ENCODE measurements at regions not wholly inside any gene's neighbourhood (a gene's known extent, or its start where the extent isn't known, plus 50 kb on each side); places are given as distances from the start of the nearest gene placed in this dataset.

DNA sequence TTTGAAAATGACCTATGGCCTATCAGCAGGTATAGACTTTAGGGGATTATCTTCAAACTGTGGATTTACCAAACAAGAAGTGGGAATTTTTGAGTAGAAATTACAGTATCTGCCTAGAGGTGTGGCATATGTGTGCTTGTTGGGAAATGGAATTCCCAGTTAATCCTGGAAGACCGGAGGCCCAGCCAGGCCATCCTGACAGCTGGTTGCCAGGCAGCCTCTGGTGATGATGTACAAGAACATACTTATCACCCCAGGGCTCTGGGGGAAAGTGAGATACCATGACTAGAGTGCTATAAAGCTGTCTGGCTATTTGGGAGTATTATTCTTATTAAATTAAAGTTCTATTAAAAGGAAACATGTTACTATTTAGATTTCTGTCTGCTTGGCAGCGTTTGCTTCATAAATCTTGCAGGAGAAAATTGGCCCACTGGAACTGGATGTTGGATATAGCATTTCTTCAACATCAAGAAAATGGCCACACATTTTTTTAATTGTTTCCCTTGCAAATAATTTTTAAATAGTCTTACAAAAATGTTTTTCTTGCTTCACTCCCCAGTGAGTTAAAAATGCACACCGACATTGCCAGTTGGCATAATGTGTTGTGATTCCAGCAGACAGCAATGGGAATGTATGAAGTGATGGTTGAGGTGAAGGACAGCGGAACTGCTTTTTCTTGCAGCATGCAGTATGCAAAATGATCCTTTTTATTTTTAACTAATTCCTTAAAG lies 187.8 kb downstream of the MYLK4 start:
- DNase-seq: peak; percentile 20

DNA sequence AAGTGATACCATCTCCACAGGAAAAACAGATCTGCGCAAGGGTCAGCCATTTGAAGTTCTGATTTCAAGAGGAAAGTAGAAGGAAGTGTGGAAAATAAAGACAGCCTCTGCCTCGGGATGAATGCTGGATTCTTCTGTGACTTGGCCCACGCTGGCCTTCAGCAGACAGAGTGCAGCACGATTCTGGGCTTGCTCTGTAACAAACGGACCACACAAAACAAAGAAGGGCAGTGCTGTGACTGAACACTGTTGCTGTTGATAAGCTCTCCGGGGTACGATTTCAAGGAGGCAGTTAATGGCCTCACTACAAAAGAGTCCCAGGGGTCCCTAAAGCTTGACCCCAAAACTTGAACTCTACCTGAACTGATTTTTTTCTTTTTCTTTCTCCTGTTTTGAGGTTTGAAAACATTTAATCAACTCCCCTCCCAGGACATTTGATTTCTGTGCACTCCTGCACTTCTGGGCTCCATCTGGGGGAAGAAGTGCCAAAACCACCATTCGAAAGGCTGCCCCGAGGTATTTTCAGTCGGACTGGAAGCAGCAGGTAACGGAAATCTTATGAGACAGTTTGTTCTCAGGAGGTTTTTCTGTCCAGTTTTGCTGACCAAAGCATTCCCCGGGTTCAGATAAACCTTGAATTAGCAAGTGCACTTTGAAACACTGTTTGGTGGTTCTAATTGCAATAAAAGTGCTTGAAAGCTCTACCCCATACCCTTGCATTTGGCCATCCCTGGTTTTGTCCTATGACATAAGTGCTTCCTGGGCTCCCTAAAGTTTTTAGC lies 189.6 kb downstream of the MYLK4 start:
- no peak for DNase-seq

DNA sequence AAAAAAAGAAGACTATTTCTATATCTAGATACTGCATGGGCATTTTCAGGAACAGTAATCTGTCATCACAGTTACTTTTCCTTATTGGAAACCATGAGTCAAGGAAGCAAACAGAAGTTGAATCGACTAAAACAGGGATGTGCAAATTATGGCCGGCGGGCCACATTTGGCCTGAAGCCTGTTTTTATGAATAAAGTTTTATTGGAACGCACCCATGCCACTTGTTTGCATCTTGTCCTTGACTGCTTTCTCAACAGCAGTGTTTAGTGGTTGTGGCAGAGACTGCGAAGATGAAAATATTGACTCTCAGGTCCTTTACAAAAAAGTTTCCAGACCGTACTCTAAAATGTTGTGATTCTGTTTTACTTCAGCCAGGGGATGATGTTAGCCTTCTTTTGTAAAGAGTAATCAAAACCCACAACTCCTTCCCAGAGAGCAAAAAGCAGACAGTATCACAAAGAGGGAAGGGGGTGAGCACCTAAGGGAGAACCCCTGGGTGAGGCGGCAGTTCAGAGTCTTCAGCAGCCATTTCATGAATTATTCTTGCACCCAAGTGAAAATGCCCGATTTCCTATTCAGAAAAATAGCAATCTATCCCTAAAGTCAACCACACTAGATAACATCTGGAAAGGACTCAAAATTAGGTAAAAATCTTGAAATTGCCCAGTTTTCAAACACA lies 190.4 kb downstream of the MYLK4 start:
- DNase-seq: no peak

DNA sequence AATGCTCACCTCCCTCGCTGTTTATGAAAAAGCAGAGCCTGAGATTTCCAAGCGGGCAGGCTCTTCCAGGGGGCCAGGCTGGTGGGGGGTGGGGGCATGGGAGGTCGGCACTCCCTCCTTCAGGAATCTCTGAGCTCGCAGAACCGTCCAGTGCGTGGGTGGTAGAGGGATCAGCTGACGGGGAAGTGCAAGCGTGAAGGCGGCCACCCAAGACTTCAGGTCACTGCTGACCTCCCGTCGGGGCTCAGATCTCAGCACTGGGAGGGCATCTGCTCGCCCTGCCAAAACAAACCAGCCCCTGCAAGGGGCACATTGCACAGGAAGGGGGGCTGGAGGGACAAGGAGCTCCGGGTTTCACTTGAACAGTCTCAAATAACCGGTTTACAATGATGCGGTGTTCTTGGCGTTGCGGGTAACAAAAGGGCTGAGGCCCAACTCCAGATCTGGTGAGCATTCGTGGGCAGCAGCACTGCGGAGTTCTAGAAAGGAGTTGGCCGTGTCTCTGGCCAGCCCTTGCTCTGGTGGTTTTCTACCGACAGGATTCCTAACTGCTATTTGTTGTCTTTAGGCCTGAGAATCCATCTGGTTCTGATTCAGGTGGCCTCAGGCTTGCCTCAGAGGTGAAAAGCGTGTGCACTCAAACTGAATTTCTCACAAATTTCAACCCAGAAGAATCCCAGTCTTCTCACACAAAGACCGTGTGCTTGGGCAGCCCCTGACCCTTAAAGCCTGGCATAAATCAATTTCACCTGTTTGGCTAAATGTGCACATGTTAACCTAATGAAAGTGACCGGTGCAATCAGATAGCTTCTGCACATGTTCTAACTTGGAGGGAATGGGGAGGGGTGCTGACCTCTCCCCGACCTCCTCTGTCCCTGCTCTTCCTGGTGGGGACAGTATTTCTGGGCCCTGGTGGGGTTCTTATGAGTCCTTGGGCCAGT lies 191.6 kb downstream of the MYLK4 start:
- DNase-seq: no peak

DNA sequence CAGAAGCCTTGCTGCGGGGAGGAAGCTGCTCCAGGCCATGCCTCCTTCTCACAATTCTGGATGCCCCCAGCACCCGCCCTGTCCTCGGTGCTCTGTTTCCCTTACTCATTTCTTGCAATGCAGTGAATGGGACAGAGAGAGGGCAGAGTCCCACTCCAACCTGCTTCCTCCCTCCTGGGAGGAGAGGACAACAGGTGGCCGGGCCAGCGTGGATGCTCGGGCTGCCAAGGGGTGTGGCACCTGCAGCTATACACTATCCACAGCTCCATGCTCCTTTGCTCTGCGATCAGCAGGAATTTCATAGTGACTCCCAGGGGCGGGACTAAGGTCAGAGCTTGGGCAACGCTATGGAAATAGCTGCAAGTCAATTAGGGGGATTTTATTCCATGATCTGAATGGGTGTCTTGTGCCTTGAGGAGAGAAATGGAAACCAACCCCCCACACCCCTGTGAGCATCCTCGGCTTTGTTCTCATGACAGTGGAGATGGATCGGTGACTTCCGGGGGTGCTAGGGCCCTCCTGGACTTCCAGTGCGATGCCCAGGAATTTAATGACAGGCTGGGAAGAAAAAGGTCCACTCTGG lies 192.5 kb downstream of the MYLK4 start:
- no peak for DNase-seq

DNA sequence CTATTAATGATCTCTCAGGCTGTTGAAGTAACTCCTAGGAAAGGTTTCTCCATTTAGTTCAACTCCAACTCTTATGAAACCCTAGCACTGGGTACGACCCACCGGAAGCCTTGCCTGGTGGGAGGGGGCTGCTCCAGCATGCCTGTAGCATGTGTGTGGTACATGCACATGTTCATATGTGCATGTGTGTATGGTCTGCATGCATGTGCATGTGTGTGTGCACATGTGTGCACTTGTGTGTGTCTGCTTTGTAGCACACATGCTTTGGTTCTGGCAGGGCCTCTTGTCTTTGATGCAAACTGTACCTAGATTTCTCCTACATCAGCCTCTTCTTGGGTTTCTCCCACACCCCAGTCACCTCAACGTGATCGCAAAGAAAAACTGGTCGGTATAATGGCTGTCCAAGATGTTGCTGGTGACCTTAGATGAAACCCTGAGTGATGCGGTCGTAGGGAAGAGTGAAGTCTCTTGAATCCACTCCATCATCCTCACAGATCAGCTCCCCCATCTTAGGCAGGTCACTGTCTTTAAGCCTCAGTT lies 193.5 kb downstream of the MYLK4 start:
- no peak for DNase-seq

DNA sequence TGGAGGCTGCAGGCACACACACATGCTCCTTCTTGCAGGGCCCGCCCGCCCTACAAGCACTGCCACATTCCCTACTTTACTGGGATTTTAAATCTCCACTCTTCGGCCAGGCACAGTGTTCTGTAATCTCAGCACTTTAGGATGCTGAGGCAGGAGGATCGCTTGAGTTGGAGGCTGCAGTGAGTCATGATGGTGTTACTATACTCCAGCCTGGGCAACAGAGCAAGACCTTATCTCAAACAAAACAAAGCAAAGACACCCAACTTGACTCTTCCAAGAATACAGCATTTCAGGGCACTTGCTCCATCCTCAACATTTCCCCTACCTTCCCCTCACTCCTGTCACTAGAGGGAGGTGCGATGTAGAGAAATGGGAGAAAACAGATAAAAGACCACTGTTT lies 194.0 kb downstream of the MYLK4 start:
- DNase-seq: no peak

DNA sequence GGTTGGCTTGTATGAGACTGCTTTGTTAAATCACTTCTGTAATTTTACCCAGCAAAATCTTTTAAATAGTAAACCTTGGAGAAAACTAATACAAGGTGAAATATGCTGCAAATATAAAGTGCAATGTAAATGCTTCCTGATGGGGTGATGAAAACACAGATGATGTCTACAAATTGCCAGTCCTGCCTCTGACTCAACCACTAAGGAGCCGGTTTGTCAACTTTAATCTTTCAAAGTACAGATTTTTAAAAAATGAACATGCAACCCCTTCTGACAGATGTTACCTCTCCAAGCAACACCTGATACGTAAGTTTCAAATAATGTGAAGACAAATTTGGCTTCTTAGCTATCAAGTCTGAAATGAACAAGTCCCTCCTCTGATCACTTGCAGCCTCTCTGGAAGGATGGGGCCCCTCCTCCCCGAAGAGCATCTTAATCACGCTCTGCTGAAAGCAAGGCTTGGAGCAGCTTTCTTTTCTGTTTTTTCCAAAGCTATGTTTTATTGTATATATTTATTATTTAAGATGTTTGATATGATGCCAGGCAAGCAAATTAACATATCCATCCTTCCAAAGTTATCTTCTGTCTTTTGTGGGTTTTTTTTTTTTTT lies 196.0 kb downstream of the MYLK4 start:
- no peak for DNase-seq

DNA sequence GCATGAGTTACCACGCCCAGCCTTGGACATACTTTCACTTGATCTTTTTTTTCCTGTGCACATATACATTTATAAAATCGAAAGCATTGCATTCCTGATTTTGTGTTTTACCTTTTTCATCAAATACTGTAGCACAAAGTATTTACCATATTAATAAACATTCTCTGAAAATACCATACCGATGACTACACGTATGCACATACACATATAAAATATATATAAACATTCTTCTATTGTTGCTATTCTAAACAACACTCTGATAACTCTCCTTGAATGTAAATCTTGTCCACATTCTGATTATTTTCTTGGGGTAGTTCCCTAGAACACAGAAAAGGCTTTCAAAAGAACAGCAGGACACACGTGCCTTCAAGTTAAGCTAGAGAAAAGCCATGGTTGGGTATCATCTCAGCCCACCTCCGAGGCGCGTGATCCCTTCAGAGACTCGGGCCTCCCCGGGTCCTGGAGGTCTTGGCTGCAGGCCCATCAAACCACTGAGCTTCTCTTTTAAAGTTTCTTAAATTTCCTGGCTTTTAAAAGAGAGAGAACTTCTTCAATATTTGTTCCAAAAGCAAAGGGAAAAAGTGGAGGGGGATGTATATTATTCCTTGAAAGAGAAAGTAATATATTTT lies 198.1 kb downstream of the MYLK4 start:
- DNase-seq: no peak

DNA sequence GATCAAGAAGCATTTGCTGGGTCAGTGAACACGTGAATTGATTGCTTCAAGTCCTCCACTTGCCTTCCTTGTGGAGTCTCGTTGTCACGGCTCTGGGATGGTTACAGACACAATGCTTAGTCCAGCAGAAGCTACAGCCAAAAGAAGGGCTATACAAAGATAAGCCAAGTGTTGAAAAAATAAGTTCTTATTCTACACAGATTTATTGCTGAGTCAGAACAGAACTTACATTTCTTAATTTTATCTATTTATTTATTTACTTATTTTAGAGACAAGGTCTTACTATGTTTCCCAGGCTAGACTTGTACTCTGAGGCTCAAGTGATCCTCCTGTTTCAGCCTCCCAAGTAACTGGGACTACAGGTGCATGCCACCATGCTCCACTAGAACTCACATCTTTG lies 199.0 kb downstream of the MYLK4 start:
- no peak for DNase-seq

DNA sequence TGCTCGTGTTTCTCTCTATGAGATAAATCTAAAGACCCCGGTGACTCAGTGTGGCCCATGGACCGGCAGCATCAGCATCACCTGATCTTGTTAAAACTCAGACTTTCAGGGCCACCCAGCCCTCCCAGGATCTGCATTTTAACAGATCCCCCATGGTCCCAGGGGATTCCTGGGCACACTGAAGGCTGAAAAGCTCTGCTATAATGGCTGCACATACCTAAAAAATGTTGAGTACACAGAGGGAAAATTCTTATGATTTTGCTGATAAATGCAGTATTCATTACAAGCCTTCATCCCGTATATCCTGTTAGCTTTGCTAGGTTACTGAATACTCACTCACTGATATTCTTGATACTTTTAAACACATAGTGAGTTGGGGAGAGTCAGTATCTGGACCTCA lies 200.5 kb downstream of the MYLK4 start:
- no peak for DNase-seq

DNA sequence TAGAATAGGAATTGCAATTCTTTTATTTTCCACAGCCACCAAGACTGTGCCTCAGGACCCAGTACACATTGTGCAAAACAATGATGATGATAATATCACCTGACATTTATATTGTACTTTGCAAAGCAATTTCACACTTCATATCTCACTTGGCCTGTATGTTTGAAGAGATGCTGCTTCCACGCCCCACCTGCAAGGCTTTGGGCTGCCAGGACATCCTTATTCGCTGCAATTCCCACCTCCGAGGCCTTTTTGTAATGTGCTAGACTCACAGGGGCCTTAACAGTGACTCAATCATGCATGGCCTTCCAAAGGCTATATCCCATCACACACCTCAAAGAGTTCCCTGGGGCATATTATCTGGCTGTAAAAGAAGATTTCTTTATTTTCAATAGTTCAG lies 200.9 kb downstream of the MYLK4 start:
- DNase-seq: no peak

DNA sequence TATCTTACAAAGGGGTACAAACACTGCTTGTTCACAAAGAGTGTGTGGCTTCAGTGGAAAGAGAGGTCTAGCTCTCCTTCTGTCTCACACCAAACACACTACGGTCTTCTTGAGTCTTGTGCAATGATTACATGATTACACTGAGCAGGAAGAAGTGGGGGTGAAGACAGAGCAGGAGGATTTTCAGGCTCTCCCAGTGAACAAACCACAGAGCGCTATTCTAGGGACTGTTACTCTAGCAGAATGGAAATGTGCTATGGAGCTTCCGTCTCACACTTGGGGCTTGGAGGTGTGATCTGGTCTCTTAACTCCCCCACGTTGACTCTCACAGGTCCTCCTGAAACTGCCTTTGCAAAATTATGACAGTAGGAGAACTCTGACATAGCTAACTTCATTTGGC lies 203.4 kb downstream of the MYLK4 start:
- DNase-seq: no peak

DNA sequence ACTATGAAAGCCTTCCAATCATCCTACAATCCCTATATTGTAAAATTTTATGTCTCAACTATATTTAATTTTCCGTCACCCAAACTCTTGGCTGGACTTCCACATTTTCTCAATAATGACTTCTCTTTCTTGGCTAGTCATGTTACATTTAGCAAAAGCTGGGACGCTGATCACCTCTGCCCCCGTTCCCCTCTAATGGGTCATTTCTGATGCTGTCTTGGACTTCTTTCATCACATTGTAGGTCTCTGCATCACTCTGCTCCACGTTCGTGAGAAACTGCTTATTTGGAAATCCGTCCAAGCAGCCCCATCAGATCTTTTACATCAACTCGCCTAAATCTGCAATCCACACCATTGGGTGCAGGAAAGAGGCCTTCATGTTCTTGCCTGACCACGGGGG lies 203.8 kb downstream of the MYLK4 start:
- DNase-seq: no peak

DNA sequence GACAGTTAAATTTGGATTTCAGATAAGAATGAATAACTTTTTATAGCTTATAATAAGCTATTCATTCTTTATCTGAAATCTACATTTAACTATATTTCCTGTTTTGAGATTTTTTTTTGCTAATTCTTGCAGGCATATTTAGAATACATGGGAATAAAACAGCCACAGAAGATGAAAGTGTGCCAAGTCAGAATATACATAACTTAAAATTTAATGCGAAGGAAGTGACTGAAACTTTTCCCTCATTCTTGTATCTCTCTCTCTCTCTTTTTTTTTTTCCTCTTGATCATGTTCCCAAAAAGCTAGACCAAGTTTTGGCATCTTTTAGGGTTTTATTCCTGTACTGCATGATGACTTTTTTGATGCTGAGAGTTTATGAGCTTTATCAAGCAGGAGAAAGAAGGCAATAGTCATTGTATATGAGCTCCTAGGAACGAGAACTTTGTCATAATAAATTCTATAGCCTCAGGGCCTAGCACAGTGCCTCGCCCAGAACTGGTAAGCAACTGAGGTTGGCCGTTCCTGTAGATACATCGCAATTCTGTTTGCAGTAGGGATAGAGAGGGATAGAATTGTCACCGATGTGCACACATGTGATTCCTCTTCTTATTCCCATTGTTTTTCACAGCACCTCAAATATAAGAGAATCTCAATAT lies 205.2 kb downstream of the MYLK4 start:
- no peak for DNase-seq

DNA sequence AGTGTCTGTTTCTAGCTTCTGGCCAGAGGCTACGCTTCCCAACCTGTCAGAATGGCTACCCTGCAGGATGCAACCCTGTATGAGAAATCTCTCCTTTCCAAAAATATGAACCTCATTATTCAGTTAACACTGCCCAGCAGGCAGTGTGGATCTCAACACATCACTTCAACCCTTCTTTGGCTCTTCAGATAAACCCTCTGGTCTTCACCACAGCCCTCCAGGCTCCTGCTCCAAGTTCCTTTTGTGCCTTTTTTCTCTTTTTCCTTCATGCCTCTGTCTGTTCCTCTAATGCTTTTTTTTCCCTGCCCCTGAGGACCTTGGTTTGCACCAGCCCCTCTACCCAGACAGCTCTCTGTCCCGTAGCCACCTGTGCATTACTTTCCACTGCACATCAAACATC lies 207.4 kb downstream of the MYLK4 start:
- no peak for DNase-seq

DNA sequence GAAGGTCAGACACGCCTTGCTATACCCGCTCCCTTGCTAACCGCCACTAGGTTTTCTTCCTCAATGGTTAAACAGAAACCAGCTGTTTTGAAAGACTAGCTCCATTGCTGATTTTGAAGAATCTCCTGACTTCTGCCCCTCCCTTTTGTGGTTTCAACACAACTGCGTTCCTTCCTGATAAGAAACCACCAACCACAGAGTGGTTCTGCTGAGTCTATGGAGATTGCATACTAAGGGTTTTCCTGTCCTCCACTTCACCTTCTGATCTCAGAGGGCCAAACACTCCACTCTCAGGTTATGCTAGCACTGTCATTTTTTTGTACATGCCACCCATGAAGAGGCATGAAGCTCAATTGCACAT lies 207.9 kb downstream of the MYLK4 start:
- peak; percentile 95 for DNase-seq

DNA sequence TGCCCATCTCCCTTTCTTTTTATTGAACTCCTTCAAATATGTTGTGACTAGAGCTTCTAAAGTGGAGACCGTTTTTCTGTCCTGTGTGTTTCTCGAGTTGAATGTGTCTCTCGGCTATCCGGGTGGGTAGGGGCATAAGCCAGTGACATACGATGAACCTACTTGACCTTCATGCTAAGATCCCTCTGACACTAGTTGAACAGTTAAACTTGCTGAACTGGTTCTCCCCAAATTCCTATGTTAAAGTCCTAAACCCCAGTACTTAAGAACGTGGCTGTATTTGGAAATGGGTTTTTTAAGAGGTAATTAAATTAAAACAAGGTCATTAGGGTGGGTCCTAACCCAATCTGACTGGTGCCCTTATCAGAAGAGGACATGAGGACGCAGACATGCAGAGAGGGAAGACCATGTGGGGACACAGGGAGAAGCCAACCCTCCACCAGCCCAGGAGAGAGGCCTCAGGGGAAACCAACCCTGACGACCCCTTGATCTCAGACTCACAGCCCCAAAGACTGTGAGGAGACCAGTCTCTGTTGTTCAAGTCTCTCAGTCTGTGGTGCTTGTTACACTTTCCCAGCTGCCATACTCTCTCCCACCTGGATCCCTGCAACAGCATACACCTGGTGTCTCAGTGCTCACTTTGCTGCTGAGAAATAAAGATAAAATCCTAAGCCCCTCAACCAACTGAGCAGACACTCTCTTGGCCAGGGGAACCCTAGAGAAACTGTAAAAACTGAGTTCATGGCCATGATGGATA lies 208.4 kb downstream of the MYLK4 start:
- no peak for DNase-seq

DNA sequence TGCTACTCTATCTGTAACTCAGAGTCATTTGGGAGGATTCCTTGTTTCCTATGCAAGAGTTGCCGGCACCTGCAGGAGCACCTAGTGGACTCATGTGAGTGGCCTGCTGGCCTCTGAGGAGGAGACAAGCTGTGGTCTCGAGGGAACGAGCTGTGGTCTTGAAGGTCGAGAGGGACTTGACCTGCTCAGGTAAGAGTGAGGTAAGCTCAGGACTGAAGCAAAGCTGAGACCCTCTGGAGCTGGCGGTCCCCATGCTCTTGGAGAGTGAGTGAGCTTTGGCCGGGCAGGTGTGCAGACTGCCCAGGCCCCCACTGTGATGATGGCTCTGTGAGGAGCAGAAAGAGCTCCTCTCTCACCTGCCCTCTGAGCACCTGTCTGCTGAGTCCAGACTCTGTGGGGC lies 214.3 kb downstream of the MYLK4 start:
- no peak for DNase-seq

DNA sequence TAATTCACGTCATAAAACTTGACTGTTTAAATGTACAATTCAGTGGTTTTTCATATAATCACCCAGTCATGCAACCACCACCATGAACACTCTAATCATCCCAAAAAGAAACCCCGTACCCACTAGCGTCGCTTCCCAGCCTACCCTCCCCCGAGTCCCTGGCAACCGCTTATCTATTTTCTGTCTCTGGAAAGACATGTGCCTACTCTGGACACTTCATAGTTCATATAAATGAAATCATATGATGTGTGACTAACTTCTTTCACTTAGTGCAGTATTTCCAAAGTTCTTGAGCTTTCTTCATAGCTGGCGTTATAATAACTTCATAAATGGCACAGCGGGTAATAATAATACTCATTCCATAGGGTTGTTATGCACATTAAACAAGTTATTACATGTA lies 215.2 kb downstream of the MYLK4 start:
- no peak for DNase-seq

Measured in NCI-H226 (cell line).